ENCODE measurements at regions not wholly inside any gene's neighbourhood (a gene's known extent, or its start where the extent isn't known, plus 50 kb on each side); places are given as distances from the start of the nearest gene placed in this dataset.

- Histone ChIP-seq H3K9ac (ENCODE audit: low read length) (no peak overlapping the region), H3F3A (ENCODE audit: insufficient read depth) (no peaks in the 10 kb centered on the region), H3K4me2 (ENCODE audit: low read depth, low read length, poor library complexity, severe bottlenecking) (no peak overlapping the region), H3K9me3 (ENCODE audit: insufficient read depth, low read length) (no peaks in the 10 kb centered on the region), H3K27me3 (ENCODE audit: low read length) (no peaks in the 10 kb centered on the region), H3K27ac (ENCODE audit: low read depth, low read length) (no peak overlapping the region), H4K20me1 (ENCODE audit: low read depth, low read length) (no peaks in the 10 kb centered on the region), H3K79me2 (ENCODE audit: insufficient read depth, low read length) (no peaks in the 10 kb centered on the region), H3K9me2 (replicated peaks; ENCODE audit: insufficient read depth, low read length) (no peaks in the 10 kb centered on the region), H2AFZ (ENCODE audit: low read depth, low read length, severe bottlenecking) (no peak overlapping the region), H3K36me3 (ENCODE audit: low read length) (no peaks in the 10 kb centered on the region), H3K4me3 (ENCODE audit: insufficient read depth, low read length, poor library complexity, severe bottlenecking) (no peak overlapping the region)
- no peak for TF ChIP-seq EZH2phosphoT487 (conservative IDR thresholded peaks at IDR 0.05; ENCODE audit: low read length)
- TF ChIP-seq CTCF (IDR thresholded peaks at IDR 0.05; ENCODE audit: insufficient read depth, low read length, poor library complexity, severe bottlenecking): no peak
Observed at GRCh38 chr2:16138811-16139662, 198.7 kb downstream of the MYCN start.

- no peaks in the 10 kb centered on the region for H3F3A ChIP-seq (ENCODE audit: insufficient read depth)
- H3K9me2 ChIP-seq (replicated peaks; ENCODE audit: insufficient read depth, low read length): no peaks in the 10 kb centered on the region
- H3K36me3 ChIP-seq (ENCODE audit: low read length): no peaks in the 10 kb centered on the region
- no peaks in the 10 kb centered on the region for H3K79me2 ChIP-seq (ENCODE audit: insufficient read depth, low read length)
- no peak overlapping the region for H3K4me2 ChIP-seq (ENCODE audit: low read depth, low read length, poor library complexity, severe bottlenecking)
- H4K20me1 ChIP-seq (ENCODE audit: low read depth, low read length): no peaks in the 10 kb centered on the region
- H3K27me3 ChIP-seq (ENCODE audit: low read length): no peaks in the 10 kb centered on the region
- H3K9ac ChIP-seq (ENCODE audit: low read length): no peak overlapping the region
- TF ChIP-seq EZH2phosphoT487 (conservative IDR thresholded peaks at IDR 0.05; ENCODE audit: low read length) (no peak), CTCF (IDR thresholded peaks at IDR 0.05; ENCODE audit: insufficient read depth, low read length, poor library complexity, severe bottlenecking) (no peak)
- no peak overlapping the region for H2AFZ ChIP-seq (ENCODE audit: low read depth, low read length, severe bottlenecking)
- H3K4me3 ChIP-seq (ENCODE audit: insufficient read depth, low read length, poor library complexity, severe bottlenecking): no peak overlapping the region
- no peak overlapping the region for H3K27ac ChIP-seq (ENCODE audit: low read depth, low read length)
- no peaks in the 10 kb centered on the region for H3K9me3 ChIP-seq (ENCODE audit: insufficient read depth, low read length)
Observed at GRCh38 chr2:16137080-16137755, 196.9 kb downstream of the MYCN start.

- no peaks in the 10 kb centered on the region for H3K79me2 ChIP-seq (ENCODE audit: insufficient read depth, low read length)
- H3K9ac ChIP-seq (ENCODE audit: low read length): no peak overlapping the region
- no peaks in the 10 kb centered on the region for H3K27me3 ChIP-seq (ENCODE audit: low read length)
- no peaks in the 10 kb centered on the region for H3K9me3 ChIP-seq (ENCODE audit: insufficient read depth, low read length)
- H3F3A ChIP-seq (ENCODE audit: insufficient read depth): no peaks in the 10 kb centered on the region
- H4K20me1 ChIP-seq (ENCODE audit: low read depth, low read length): no peaks in the 10 kb centered on the region
- no peak overlapping the region for H3K27ac ChIP-seq (ENCODE audit: low read depth, low read length)
- H3K4me3 ChIP-seq (ENCODE audit: insufficient read depth, low read length, poor library complexity, severe bottlenecking): no peak overlapping the region
- H3K9me2 ChIP-seq (replicated peaks; ENCODE audit: insufficient read depth, low read length): no peaks in the 10 kb centered on the region
- H2AFZ ChIP-seq (ENCODE audit: low read depth, low read length, severe bottlenecking): no peak overlapping the region
- no peaks in the 10 kb centered on the region for H3K36me3 ChIP-seq (ENCODE audit: low read length)
- no peak for TF ChIP-seq EZH2phosphoT487 (conservative IDR thresholded peaks at IDR 0.05; ENCODE audit: low read length)
- TF ChIP-seq CTCF (IDR thresholded peaks at IDR 0.05; ENCODE audit: insufficient read depth, low read length, poor library complexity, severe bottlenecking): no peak
- H3K4me2 ChIP-seq (ENCODE audit: low read depth, low read length, poor library complexity, severe bottlenecking): no peak overlapping the region
Observed at GRCh38 chr2:16136461-16137035, 196.2 kb downstream of the MYCN start.
